ENCODE measurements at regions not wholly inside any gene's neighbourhood (a gene's known extent, or its start where the extent isn't known, plus 50 kb on each side); places are given as distances from the start of the nearest gene placed in this dataset.
A peak's percentile ranks its signal among the peaks of the same experiment; 100 is the strongest.

GRCh38 chr10:124302951-124303505 lies 115.7 kb downstream of the OAT start:
- DNase-seq: no peak

GRCh38 chr10:124301736-124302135 lies 117.0 kb downstream of the OAT start:
- no peak for DNase-seq

- no peak for DNase-seq
Observed at GRCh38 chr10:124300735-124301134, 118.0 kb downstream of the OAT start.

GRCh38 chr10:124300224-124300623 lies 118.5 kb downstream of the OAT start:
- no peak for DNase-seq

GRCh38 chr10:124299696-124300095 lies 119.0 kb downstream of the OAT start:
- no peak for DNase-seq

GRCh38 chr10:124298891-124299290 lies 119.8 kb downstream of the OAT start:
- DNase-seq: no peak

- DNase-seq: no peak
Observed at GRCh38 chr10:124296813-124297788, 121.6 kb downstream of the OAT start.

GRCh38 chr10:124296121-124296812 lies 122.5 kb downstream of the OAT start:
- DNase-seq: peak in 1 of 14 donors; percentile 52

GRCh38 chr10:124294811-124295770 lies 123.6 kb downstream of the OAT start:
- peak in 2 of 14 donors; percentile 34 to 95 for DNase-seq

GRCh38 chr10:124293616-124294449 lies 124.9 kb downstream of the OAT start:
- no peak for DNase-seq

GRCh38 chr10:124292911-124293615 lies 125.7 kb downstream of the OAT start:
- peak in 1 of 14 donors; percentile 35 for DNase-seq

- peak in 3 of 14 donors; percentile 31 to 58 (median 53) for DNase-seq
Observed at GRCh38 chr10:124291001-124291701, 127.6 kb downstream of the OAT start.

- DNase-seq: peak in 2 of 14 donors; percentile 14 to 59
Observed at GRCh38 chr10:124289851-124290795, 128.6 kb downstream of the OAT start.

- no peak for DNase-seq
Observed at GRCh38 chr10:124288928-124289850, 129.5 kb downstream of the OAT start.

GRCh38 chr10:124288486-124288885 lies 130.2 kb downstream of the OAT start:
- DNase-seq: no peak

- DNase-seq: no peak
Observed at GRCh38 chr10:124287791-124288190, 130.9 kb downstream of the OAT start.

- DNase-seq: no peak
Observed at GRCh38 chr10:124287071-124287685, 131.5 kb downstream of the OAT start.

All from C1 segment of cervical spinal cord (tissue), 14 donors.